ENCODE measurements at regions not wholly inside any gene's neighbourhood (a gene's known extent, or its start where the extent isn't known, plus 50 kb on each side); places are given as distances from the start of the nearest gene placed in this dataset.
"Not testable (repeated sequence)": the region's sequence is repeated elsewhere in the genome, so short reads cannot be mapped to it uniquely, and the experiment has no call there.

DNA sequence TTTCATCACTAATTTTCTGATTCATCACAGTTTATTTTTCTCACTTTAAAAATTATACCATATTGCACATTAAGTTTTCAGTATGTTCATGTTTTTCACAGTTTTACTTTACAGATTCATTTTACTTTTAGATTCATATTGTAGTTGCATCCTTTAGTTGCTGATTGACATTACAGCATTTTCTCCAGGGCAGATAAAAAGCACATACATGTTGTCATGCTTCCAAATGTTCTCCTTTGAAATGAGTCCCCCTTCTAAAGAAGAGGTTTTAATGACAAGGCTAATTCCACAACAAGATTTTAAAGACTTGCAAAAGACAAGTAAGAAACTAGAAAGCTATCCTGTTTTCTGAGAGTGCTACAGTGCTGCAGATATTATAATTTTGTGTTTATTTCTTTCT, 72.1 kb upstream of the RASSF8 start:
- no peak overlapping the region for H3K4me3 ChIP-seq (ENCODE audit: low read depth, low read length)
- no peak for DNase-seq (ENCODE audit: low read depth, low spot score)
- POLR2A ChIA-PET = no interaction called here
- CTCF ChIA-PET = interaction anchor here (0.7 kb wide), 1 partner anchor 21 kb away, joined by 3 read pairs; no protein-coding TSS in a partner anchor
- TF ChIP-seq CTCF (IDR thresholded peaks at IDR 0.05; ENCODE audit: insufficient read depth, low read length, missing control alignments) = no peak

- no peak for DNase-seq (ENCODE audit: low read depth, low spot score)
- TF ChIP-seq CTCF (IDR thresholded peaks at IDR 0.05; ENCODE audit: insufficient read depth, low read length, missing control alignments) = no peak
- no peak overlapping the region for H3K4me3 ChIP-seq (ENCODE audit: low read depth, low read length)
- CTCF ChIA-PET = no interaction called here
- POLR2A ChIA-PET = no interaction called here
Measured at GRCh38 chr12:25887367-25887766, 71.1 kb upstream of the RASSF8 start.

DNA sequence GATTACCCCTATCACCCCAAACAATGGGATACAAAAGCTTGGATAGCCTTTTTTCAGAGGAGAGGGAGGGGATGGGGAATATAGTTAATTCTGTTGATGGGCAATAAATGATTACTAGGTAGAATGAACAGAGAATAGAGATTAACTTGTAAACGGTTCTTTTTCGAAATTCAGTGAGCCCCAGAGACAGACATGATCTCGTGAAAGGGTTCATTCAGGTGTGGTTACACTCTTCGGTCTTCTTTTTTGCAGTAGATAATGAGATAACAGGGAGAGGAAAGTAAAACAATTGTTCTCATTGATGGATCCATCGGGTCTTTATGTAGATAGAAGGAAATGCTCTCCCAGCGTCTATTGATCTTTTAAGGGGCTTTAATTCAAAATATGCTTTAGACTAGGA, 69.3 kb upstream of the RASSF8 start:
- no peak for DNase-seq (ENCODE audit: low read depth, low spot score)
- ChIA-PET CTCF (interaction anchor here (1.0 kb wide), 1 partner anchor 10 kb away, joined by 3 read pairs; no protein-coding TSS in a partner anchor), POLR2A (no interaction called here)
- no peak for TF ChIP-seq CTCF (IDR thresholded peaks at IDR 0.05; ENCODE audit: insufficient read depth, low read length, missing control alignments)
- H3K4me3 ChIP-seq (ENCODE audit: low read depth, low read length) = no peak overlapping the region

GRCh38 chr12:25891095-25891494, 67.4 kb upstream of the RASSF8 start:
- DNase-seq (ENCODE audit: low read depth, low spot score); CTCF ChIA-PET: not testable (repeated sequence)

DNA sequence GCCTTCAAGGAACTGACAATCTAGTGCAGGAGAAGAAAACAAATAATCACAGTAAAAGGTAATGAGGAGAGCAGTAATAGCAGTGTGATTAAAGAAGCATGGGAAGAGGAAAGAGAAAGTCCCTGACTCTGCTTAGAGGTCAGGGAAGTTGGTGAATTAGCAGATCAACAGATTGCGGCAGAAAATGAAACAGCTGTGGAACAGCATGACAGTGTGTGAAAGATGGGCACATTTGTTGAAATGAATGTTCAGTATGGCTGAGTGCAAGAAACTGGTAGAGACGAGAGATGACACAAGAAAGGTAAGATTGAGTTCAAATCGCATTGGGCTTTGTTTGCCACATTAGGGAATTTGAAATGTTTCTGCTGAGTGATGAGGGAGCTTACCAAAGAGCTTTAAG, 63.7 kb upstream of the RASSF8 start:
- no peak for TF ChIP-seq CTCF (IDR thresholded peaks at IDR 0.05; ENCODE audit: insufficient read depth, low read length, missing control alignments)
- no peak overlapping the region for H3K4me3 ChIP-seq (ENCODE audit: low read depth, low read length)
- POLR2A ChIA-PET = interaction anchor here (1.2 kb wide), 1 partner anchor 326 kb away, joined by 3 read pairs; no protein-coding TSS in a partner anchor
- no peak for DNase-seq (ENCODE audit: low read depth, low spot score)
- CTCF ChIA-PET = interaction anchor here (1.9 kb wide), 1 partner anchor 13 kb away, joined by 5 read pairs; no protein-coding TSS in a partner anchor

More at GRCh38 chr12:25891095-25891494, 67.4 kb upstream of the RASSF8 start:
- POLR2A ChIA-PET; H3K4me3 ChIP-seq (ENCODE audit: low read depth, low read length): not testable (repeated sequence)

DNA sequence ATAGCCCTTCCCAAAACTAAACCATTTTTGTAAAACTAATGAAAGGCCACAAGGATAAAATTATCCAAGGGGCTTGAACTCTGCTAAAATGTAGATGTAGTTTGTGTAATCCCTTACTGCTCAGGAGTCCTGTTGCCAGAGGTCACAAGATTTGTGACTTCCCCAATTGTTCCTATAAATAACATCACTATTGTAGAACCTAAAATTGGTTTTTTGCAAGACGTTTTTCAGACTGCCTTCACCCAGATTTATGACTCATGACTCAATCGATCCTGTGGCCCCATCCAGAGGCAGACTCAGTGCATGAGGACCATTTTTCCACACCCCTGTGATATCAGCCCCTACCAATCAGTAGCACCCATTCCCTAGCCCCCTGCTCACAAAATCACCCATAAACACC, 61.5 kb upstream of the RASSF8 start:
- CTCF ChIA-PET = no interaction called here
- no peak for TF ChIP-seq CTCF (IDR thresholded peaks at IDR 0.05; ENCODE audit: insufficient read depth, low read length, missing control alignments)
- no peak overlapping the region for H3K4me3 ChIP-seq (ENCODE audit: low read depth, low read length)
- DNase-seq (ENCODE audit: low read depth, low spot score) = no peak
- POLR2A ChIA-PET = no interaction called here

GRCh38 chr12:25903603-25904245, 54.8 kb upstream of the RASSF8 start:
- TF ChIP-seq CTCF (IDR thresholded peaks at IDR 0.05; ENCODE audit: insufficient read depth, low read length, missing control alignments) = no peak
- no peak overlapping the region for H3K4me3 ChIP-seq (ENCODE audit: low read depth, low read length)
- DNase-seq (ENCODE audit: low read depth, low spot score) = no peak
- ChIA-PET POLR2A (no interaction called here), CTCF (no interaction called here)
